C4-2B (cell line): ENCODE measurements at regions not wholly inside any gene's neighbourhood (a gene's known extent, or its start where the extent isn't known, plus 50 kb on each side); places are given as distances from the start of the nearest gene placed in this dataset.

Source experiments
- CTCF ChIP-seq: fragments of 450-650 bp; conservative IDR thresholded peaks from 2 replicates; pipeline ENCODE4 v1.5.1; 2017; ENCODE audit warnings: mild to moderate bottlenecking
- ZFX ChIP-seq: fragments of 450-650 bp; IDR thresholded peaks from 2 replicates; pipeline ENCODE4 v1.6.1; 2017

DNA sequence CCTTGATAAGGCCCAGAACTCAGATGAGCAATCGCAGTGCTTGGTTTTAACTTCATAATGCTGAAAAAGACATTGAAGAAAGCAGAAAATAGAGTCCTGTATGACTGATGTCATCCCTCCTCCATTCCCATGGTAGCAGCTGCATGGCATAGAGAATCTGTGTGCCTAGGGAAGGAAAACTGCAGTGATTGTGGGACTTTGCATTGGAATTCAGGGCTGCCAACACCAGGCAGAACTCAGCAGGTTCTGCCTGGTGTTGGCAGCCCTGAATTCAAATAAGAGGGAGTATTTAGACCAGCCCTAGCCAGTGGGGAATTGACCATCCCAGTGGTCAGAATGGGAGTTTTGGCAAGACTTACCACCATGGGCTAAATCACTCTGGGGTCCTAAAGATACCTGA is 1016.0 kb downstream of the FAM181B start:
- TF ChIP-seq CTCF (no peak), ZFX (no peak)
